Caco-2 (cell line): ENCODE measurements at regions not wholly inside any gene's neighbourhood (a gene's known extent, or its start where the extent isn't known, plus 50 kb on each side); places are given as distances from the start of the nearest gene placed in this dataset.

ENCODE experiments used
- BruUV-seq: library from RNA; stranded (reverse); fragments of 400-500 nt; replicated peaks from 2 replicates; lab custom pipeline; 2021; lab: Mats Ljungman, UMichigan
- CTCF ChIA-PET: fragments of 300-600 bp; sonication (Branson Sonifier 250); formaldehyde crosslinking; loops from one replicate; lab custom pipeline; 2022; ENCODE audit warnings: antibody characterized with exemption; lab: Charles Lee
- POLR2A ChIA-PET: fragments of 300-600 bp; sonication (Branson Sonifier 250); formaldehyde crosslinking; loops from one replicate; lab custom pipeline; 2022; ENCODE audit warnings: antibody characterized with exemption; lab: Charles Lee
- DNase-seq, 2 experiments: peaks; one replicate each; pipeline versions ENCODE4 v3.0.0 to v3.0.0-alpha.2; 2020 to 2022
- H3K27me3 ChIP-seq: replicated peaks from 2 replicates; pipeline ENCODE4 v1.6.0; 2011; ENCODE audit warnings: low read length; ENCODE audit not compliant: control insufficient read depth, insufficient read depth
- H3K36me3 ChIP-seq: 2 replicates; pipeline ENCODE4 v1.5.1; 2011; ENCODE audit warnings: low read length; ENCODE audit not compliant: control insufficient read depth, insufficient read depth
- H3K4me1 ChIP-seq: fragments of 250-450 bp; sonication (Bioruptor Pico); 2 replicates; pipeline ENCODE4 v1.5.1; 2020; ENCODE audit warnings: mild to moderate bottlenecking
- H3K4me3 ChIP-seq: 2 replicates; pipeline ENCODE4 v1.5.1; 2011; ENCODE audit warnings: low read depth, mild to moderate bottlenecking, control low read depth, low read length
- H3K9me3 ChIP-seq: fragments of 250-450 bp; sonication (Bioruptor Pico); 2 replicates; pipeline ENCODE4 v1.5.1; 2020; ENCODE audit warnings: mild to moderate bottlenecking, moderate library complexity
- H3K27ac Mint-ChIP-seq: one replicate; pipeline ENCODE4 v1.8.0; 2022; ENCODE audit warnings: mixed read lengths; ENCODE audit not compliant: unreplicated experiment
- H3K27me3 Mint-ChIP-seq: one replicate; pipeline ENCODE4 v1.8.0; 2022; ENCODE audit warnings: mixed read lengths; ENCODE audit not compliant: insufficient read depth, unreplicated experiment
- H3K36me3 Mint-ChIP-seq: one replicate; pipeline ENCODE4 v1.8.0; 2022; ENCODE audit warnings: mild to moderate bottlenecking, mixed read lengths; ENCODE audit not compliant: insufficient read depth, unreplicated experiment
- H3K4me1 Mint-ChIP-seq: one replicate; pipeline ENCODE4 v1.8.0; 2022; ENCODE audit warnings: low read depth, mixed read lengths; ENCODE audit not compliant: unreplicated experiment
- H3K4me3 Mint-ChIP-seq: one replicate; pipeline ENCODE4 v1.8.0; 2022; ENCODE audit warnings: mild to moderate bottlenecking, moderate library complexity, mixed read lengths; ENCODE audit not compliant: unreplicated experiment
- H3K9me3 Mint-ChIP-seq: one replicate; pipeline ENCODE4 v1.8.0; 2022; ENCODE audit warnings: mixed read lengths; ENCODE audit not compliant: unreplicated experiment
- intact Hi-C: fragments of 100-400 bp; cut with micrococcal nuclease; formaldehyde crosslinking; loops from one replicate; pipeline ENCODE4 v1.10.0; 2022; ENCODE audit not compliant: unreplicated experiment
- TF ChIP-seq, protein P1 (sequence below), 2 experiments: fragments of 200-600 bp in 1 of 2; IDR thresholded peaks; 1 replicate in 1 of 2; 2 replicates in 1 of 2; pipeline versions ENCODE4 v1.5.1 to v1.8.0; 2011 to 2022; ENCODE audit warnings: antibody characterized with exemption in 1 of 2, control low read depth in 1 of 2, inconsistent platforms in 1 of 2, low read depth in 1 of 2, low read length in 1 of 2, mild to moderate bottlenecking in 1 of 2, moderate library complexity in 1 of 2; ENCODE audit not compliant: insufficient read depth in 1 of 2, severe bottlenecking in 1 of 2, unreplicated experiment in 1 of 2

DNA sequence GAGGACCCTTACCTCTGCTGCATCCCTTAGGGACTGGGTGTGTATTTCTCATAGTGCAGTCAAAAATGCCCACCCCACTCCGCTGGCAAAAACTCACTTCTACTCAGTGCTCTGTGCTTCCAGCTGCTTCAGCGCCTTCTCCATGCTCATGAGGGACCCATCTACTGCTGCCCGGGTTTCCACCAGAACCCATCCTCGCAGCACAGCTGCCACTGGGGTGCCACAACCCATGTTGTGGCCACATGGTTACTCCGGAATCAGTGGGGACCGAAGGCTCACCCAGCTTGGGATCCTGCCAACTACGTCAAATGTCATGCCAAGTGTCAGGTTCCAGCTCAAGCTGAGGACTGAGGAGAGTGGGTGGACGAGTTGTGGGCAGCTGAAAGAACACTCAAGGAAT lies 774.2 kb upstream of the EYS start:
- Histone ChIP-seq H3K4me1 (no peaks in the 10 kb centered on the region), H3K9me3 (no peaks in the 10 kb centered on the region), H3K36me3 (no peaks in the 10 kb centered on the region), H3K4me3 (no peak overlapping the region), H3K27me3 (no peaks in the 10 kb centered on the region)
- DNase-seq: no peak
- Mint-ChIP-seq H3K4me1 (no peaks in the 10 kb centered on the region), H3K36me3 (no peaks in the 10 kb centered on the region), H3K9me3 (no peaks in the 10 kb centered on the region), H3K27me3 (no peaks in the 10 kb centered on the region), H3K4me3 (no peak overlapping the region), H3K27ac (no peak overlapping the region)
- intact Hi-C loops: no loop called here
- ChIA-PET POLR2A (no interaction called here), CTCF (no interaction called here)
- TF ChIP-seq, protein P1, sequence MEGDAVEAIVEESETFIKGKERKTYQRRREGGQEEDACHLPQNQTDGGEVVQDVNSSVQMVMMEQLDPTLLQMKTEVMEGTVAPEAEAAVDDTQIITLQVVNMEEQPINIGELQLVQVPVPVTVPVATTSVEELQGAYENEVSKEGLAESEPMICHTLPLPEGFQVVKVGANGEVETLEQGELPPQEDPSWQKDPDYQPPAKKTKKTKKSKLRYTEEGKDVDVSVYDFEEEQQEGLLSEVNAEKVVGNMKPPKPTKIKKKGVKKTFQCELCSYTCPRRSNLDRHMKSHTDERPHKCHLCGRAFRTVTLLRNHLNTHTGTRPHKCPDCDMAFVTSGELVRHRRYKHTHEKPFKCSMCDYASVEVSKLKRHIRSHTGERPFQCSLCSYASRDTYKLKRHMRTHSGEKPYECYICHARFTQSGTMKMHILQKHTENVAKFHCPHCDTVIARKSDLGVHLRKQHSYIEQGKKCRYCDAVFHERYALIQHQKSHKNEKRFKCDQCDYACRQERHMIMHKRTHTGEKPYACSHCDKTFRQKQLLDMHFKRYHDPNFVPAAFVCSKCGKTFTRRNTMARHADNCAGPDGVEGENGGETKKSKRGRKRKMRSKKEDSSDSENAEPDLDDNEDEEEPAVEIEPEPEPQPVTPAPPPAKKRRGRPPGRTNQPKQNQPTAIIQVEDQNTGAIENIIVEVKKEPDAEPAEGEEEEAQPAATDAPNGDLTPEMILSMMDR (IDR thresholded peaks at IDR 0.05; ENCODE audit: insufficient read depth in 1 of 2, low read depth in 1 of 2, low read length in 1 of 2, severe bottlenecking in 1 of 2, unreplicated experiment in 1 of 2): no peak
- BruUV-seq: no TSS peak

DNA sequence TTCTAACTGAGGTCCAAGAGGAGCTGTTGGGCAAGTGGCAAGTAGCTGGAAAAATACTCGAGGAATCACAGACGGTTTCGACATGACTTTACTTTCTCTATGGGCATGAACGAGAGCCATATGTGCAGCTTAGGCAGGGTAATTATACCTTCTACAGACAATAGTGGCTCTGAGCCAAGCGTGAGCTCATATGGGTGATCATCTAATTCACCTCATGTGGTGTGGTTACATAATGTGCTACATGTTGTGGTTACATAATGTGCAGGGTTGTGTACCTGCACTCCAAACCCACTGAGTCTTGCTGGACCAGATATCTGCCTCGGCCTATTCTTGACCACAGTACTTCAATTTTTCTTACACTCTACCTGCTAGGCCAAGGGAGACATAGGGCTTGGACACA lies 771.7 kb upstream of the EYS start:
- no peaks in the 10 kb centered on the region for H3K36me3 ChIP-seq
- CTCF ChIA-PET: no interaction called here
- Mint-ChIP-seq H3K4me3 (no peak overlapping the region), H3K4me1 (no peaks in the 10 kb centered on the region), H3K27me3 (no peaks in the 10 kb centered on the region), H3K27ac (no peak overlapping the region), H3K9me3 (no peaks in the 10 kb centered on the region), H3K36me3 (no peaks in the 10 kb centered on the region)
- H3K9me3 ChIP-seq: no peaks in the 10 kb centered on the region
- TF ChIP-seq, protein P1 (IDR thresholded peaks at IDR 0.05; ENCODE audit: insufficient read depth in 1 of 2, low read depth in 1 of 2, low read length in 1 of 2, severe bottlenecking in 1 of 2, unreplicated experiment in 1 of 2): no peak
- no peak overlapping the region for H3K4me3 ChIP-seq
- intact Hi-C loops: no loop called here
- BruUV-seq: no TSS peak
- no peaks in the 10 kb centered on the region for H3K4me1 ChIP-seq
- POLR2A ChIA-PET: no interaction called here
- no peaks in the 10 kb centered on the region for H3K27me3 ChIP-seq
- DNase-seq: no peak

DNA sequence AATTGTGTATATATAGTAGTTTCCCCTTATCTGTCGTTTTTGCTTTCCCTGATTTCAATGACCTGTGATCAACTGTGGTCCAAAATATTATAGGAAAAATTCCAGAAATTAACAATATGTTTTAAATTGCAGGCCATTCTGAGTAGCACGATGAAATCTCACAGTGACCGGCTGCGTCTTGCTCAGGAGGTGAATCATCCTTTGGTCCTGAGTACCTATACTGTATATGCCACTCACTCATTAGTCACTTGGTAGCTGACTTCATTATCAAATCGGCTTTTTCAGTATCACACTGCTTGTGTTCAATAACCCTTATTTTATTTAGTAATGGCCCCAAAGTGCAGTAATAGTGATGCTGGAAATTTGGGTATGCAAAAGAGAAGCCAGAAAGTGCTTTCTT lies 728.3 kb upstream of the EYS start:
- Histone ChIP-seq H3K4me1 (no peaks in the 10 kb centered on the region), H3K36me3 (no peaks in the 10 kb centered on the region), H3K9me3 (no peaks in the 10 kb centered on the region), H3K27me3 (no peaks in the 10 kb centered on the region), H3K4me3 (no peak overlapping the region)
- no peaks in the 10 kb centered on the region for H3K9me3 Mint-ChIP-seq
- H3K4me3 Mint-ChIP-seq: no peak overlapping the region
- no peak overlapping the region for H3K27ac Mint-ChIP-seq
- TF ChIP-seq, protein P1 (IDR thresholded peaks at IDR 0.05; ENCODE audit: insufficient read depth in 1 of 2, low read depth in 1 of 2, low read length in 1 of 2, severe bottlenecking in 1 of 2, unreplicated experiment in 1 of 2): no peak
- CTCF ChIA-PET: no interaction called here
- H3K4me1 Mint-ChIP-seq: no peaks in the 10 kb centered on the region
- BruUV-seq: no TSS peak
- POLR2A ChIA-PET: no interaction called here
- intact Hi-C loops: no loop called here
- H3K36me3 Mint-ChIP-seq: no peaks in the 10 kb centered on the region
- no peaks in the 10 kb centered on the region for H3K27me3 Mint-ChIP-seq
- no peak for DNase-seq
